ENCODE measurements at regions not wholly inside any gene's neighbourhood (a gene's known extent, or its start where the extent isn't known, plus 50 kb on each side); places are given as distances from the start of the nearest gene placed in this dataset.

- TF ChIP-seq TAF1 (IDR thresholded peaks at IDR 0.05; ENCODE audit: borderline replicate concordance, insufficient read depth, low read length) (no peak), POLR2AphosphoS5 (IDR thresholded peaks at IDR 0.05; ENCODE audit: low read depth, low read length) (no peak), SIN3A (IDR thresholded peaks at IDR 0.05; ENCODE audit: borderline replicate concordance, insufficient read depth, low read length) (no peak)
- TF ChIP-seq, protein P1, sequence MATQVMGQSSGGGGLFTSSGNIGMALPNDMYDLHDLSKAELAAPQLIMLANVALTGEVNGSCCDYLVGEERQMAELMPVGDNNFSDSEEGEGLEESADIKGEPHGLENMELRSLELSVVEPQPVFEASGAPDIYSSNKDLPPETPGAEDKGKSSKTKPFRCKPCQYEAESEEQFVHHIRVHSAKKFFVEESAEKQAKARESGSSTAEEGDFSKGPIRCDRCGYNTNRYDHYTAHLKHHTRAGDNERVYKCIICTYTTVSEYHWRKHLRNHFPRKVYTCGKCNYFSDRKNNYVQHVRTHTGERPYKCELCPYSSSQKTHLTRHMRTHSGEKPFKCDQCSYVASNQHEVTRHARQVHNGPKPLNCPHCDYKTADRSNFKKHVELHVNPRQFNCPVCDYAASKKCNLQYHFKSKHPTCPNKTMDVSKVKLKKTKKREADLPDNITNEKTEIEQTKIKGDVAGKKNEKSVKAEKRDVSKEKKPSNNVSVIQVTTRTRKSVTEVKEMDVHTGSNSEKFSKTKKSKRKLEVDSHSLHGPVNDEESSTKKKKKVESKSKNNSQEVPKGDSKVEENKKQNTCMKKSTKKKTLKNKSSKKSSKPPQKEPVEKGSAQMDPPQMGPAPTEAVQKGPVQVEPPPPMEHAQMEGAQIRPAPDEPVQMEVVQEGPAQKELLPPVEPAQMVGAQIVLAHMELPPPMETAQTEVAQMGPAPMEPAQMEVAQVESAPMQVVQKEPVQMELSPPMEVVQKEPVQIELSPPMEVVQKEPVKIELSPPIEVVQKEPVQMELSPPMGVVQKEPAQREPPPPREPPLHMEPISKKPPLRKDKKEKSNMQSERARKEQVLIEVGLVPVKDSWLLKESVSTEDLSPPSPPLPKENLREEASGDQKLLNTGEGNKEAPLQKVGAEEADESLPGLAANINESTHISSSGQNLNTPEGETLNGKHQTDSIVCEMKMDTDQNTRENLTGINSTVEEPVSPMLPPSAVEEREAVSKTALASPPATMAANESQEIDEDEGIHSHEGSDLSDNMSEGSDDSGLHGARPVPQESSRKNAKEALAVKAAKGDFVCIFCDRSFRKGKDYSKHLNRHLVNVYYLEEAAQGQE (IDR thresholded peaks at IDR 0.05; ENCODE audit: insufficient read depth in 1 of 2, low read depth in 2 of 2, low read length in 2 of 2) = no peak
These were observed 180.2 kb upstream of the TET2 start for GRCh38 chr4:104966349-104967033.

All from PFSK-1 (cell line).